Adrenal gland (tissue), 5 donors: ENCODE measurements at regions not wholly inside any gene's neighbourhood (a gene's known extent, or its start where the extent isn't known, plus 50 kb on each side); places are given as distances from the start of the nearest gene placed in this dataset.
"Not testable (repeated sequence)": the region's sequence is repeated elsewhere in the genome, so short reads cannot be mapped to it uniquely, and the experiment has no call there.

Experiments
- CTCF ChIP-seq, 6 experiments: fragments of 450-650 bp in 4 of 6; fragments of 200-600 bp in 2 of 6; sonication (generic) in 1 of 6; IDR thresholded peaks; 1 replicate in 5 of 6; 2 replicates in 1 of 6; pipeline versions ENCODE4 v1.5.1 to v1.8.0; 2016 to 2021; ENCODE audit warnings: antibody characterized with exemption in 6 of 6, mild to moderate bottlenecking in 2 of 6, moderate library complexity in 1 of 6
- POLR2A ChIP-seq, 2 donors: fragments of 450-650 bp; IDR thresholded peaks; one replicate each; pipeline ENCODE4 v1.6.1; 2017; ENCODE audit warnings: antibody characterized with exemption in 2 of 2, mild to moderate bottlenecking in 2 of 2, moderate library complexity in 1 of 2
- donor health status: DM: no; HTN: no; CAD: no.

- not testable (repeated sequence) for TF ChIP-seq POLR2A, CTCF (IDR thresholded peaks at IDR 0.05)
Observed at GRCh38 chr9:63899637-63900190, 1385.3 kb downstream of the FOXD4L5 start.
